22Rv1 (cell line): ENCODE measurements at regions not wholly inside any gene's neighbourhood (a gene's known extent, or its start where the extent isn't known, plus 50 kb on each side); places are given as distances from the start of the nearest gene placed in this dataset.

Source experiments
- CTCF ChIP-seq: fragments of 450-650 bp; IDR thresholded peaks from 2 replicates; pipeline ENCODE4 v1.5.1; 2017; ENCODE audit warnings: mild to moderate bottlenecking
- ZFX ChIP-seq: fragments of 450-650 bp; IDR thresholded peaks from 2 replicates; pipeline ENCODE4 v1.6.1; 2017; ENCODE audit warnings: antibody characterized with exemption, borderline replicate concordance

GRCh38 chr7:41438705-41439514 lies 264.0 kb downstream of the INHBA start:
- no peak for TF ChIP-seq CTCF
- TF ChIP-seq ZFX = no peak
